Thoracic aorta (tissue), 2 donors: ENCODE measurements at regions not wholly inside any gene's neighbourhood (a gene's known extent, or its start where the extent isn't known, plus 50 kb on each side); places are given as distances from the start of the nearest gene placed in this dataset.

ENCODE experiments used
- ATAC-seq: fragments of 150-250 bp; one replicate; pipeline ENCODE4 v1.8.0; 2017; ENCODE audit warnings: low read depth; ENCODE audit not compliant: insufficient number of reproducible peaks, low FRiP score
- DNase-seq: peaks from one replicate; pipeline ENCODE4 v3.0.0-alpha.2; 2020; ENCODE audit warnings: low spot score
- H3K27ac ChIP-seq, 2 donors: fragments of 200-600 bp; sonication (generic); 1 replicate in 1 of 2; 2 replicates in 1 of 2; pipeline ENCODE4 v1.5.1; 2016; ENCODE audit warnings: mild to moderate bottlenecking in 2 of 2, moderate library complexity in 2 of 2
- H3K27me3 ChIP-seq: fragments of 200-600 bp; sonication (generic); replicated peaks from 2 replicates; pipeline ENCODE4 v1.6.0; 2016; ENCODE audit warnings: mild to moderate bottlenecking; ENCODE audit not compliant: insufficient read depth
- H3K36me3 ChIP-seq: fragments of 200-600 bp; sonication (generic); one replicate; pipeline ENCODE4 v1.5.1; 2016
- H3K4me1 ChIP-seq, 2 donors: fragments of 200-600 bp; sonication (generic); 1 replicate in 1 of 2; 2 replicates in 1 of 2; pipeline versions ENCODE4 v1.5.1 to v1.6.0; 2016; ENCODE audit warnings: low read depth in 2 of 2, mild to moderate bottlenecking in 1 of 2; ENCODE audit not compliant: control insufficient read depth in 1 of 2
- H3K4me3 ChIP-seq: fragments of 200-600 bp; sonication (generic); 2 replicates; pipeline ENCODE4 v1.5.1; 2016; ENCODE audit warnings: mild to moderate bottlenecking
- H3K9me3 ChIP-seq: fragments of 200-600 bp; sonication (generic); 2 replicates; pipeline ENCODE4 v1.5.1; 2016
- CTCF ChIP-seq: fragments of 200-600 bp; sonication (generic); IDR thresholded peaks from one replicate; pipeline ENCODE4 v1.5.1; 2019; ENCODE audit warnings: antibody characterized with exemption

DNA sequence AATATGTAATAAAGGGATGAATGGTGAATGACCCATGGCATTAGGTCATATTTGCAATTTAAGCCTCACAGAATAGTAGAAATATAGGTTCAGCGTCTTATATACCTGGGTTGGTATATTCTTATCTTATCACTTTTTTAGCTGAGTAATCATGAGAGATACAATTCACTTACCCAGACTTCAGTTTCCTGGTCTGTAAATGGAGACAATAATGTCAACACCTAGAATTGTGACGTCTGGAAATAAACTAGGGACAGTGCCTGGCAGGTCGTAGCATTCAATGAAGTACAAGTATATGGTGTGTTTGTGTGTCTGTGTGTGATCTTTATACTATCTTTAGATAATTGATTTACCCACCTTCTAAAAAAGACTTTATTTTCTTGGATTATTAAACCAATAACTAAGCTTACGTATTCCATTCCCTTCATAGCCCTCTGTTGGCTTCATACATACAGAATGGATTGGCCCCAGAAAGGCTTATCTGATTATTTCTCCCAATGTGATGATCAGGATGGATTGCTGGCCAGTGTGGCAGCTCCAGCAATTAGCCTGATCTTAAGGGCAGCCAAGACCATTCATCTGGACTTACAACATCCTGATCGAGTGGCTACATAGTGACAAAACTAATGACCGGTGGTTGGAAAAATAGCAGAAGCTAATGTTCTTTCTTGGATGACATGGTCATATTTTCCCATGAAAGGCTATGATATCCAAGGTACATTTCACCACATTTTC is 121.2 kb upstream of the NPVF start:
- no peak for TF ChIP-seq CTCF
- no peaks in the 10 kb centered on the region for H3K27me3 ChIP-seq

DNA sequence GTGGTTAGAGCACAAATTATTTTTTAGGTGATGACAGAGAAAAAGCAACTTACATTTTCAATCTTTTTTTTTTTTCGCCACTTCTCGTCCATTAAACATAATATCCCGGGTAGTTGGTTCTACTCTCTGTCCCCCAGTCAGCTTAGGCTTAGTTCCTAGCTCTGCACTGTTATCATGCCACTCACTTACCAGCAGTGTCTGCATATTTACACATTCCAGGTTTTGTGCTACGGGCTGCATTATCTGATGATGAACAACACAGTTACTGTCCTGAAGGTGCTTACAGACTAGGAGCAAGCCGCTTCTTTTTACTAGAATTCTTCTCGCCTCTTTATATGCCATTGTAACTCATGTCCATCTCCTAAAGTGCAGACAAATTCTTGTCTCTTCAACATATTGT is 121.8 kb upstream of the NPVF start:
- Histone ChIP-seq H3K4me1 (no peaks in the 10 kb centered on the region), H3K27ac (no peak overlapping the region), H3K9me3 (no peaks in the 10 kb centered on the region), H3K4me3 (no peak overlapping the region), H3K27me3 (no peaks in the 10 kb centered on the region), H3K36me3 (no peaks in the 10 kb centered on the region)
- no peak for TF ChIP-seq CTCF
- ATAC-seq = no peak
- no peak for DNase-seq

More for the DNA sequence above, 121.2 kb upstream of the NPVF start:
- no peaks in the 10 kb centered on the region for H3K4me1 ChIP-seq
- H3K36me3 ChIP-seq = no peaks in the 10 kb centered on the region
- DNase-seq (no peak), ATAC-seq (no peak)
- H3K9me3 ChIP-seq = no peaks in the 10 kb centered on the region
- no peak overlapping the region for H3K4me3 ChIP-seq
- H3K27ac ChIP-seq = no peak overlapping the region

DNA sequence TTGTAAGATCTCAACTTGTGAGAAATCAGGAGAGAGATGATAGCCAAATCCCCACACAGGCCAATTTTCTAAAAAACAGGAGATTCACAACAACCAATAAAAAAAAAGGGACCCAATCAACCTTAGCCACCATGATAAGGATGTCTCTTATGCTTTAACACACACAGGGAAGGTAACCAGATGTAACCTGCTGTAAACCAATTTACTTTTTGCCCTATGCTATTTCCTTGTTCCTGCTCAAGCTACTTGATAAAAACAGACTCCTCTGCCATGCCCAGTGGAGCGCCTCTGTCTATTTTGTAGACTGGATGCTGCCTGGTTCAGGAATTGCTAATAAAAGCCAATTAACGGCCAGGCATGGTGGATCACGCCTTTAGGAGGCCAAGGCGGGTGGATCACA is 123.5 kb upstream of the NPVF start:
- Histone ChIP-seq H3K27me3 (no peaks in the 10 kb centered on the region), H3K9me3 (no peaks in the 10 kb centered on the region), H3K36me3 (no peaks in the 10 kb centered on the region), H3K27ac (no peak overlapping the region), H3K4me1 (no peaks in the 10 kb centered on the region), H3K4me3 (no peak overlapping the region)
- DNase-seq = no peak
- TF ChIP-seq CTCF = no peak
- ATAC-seq = no peak

DNA sequence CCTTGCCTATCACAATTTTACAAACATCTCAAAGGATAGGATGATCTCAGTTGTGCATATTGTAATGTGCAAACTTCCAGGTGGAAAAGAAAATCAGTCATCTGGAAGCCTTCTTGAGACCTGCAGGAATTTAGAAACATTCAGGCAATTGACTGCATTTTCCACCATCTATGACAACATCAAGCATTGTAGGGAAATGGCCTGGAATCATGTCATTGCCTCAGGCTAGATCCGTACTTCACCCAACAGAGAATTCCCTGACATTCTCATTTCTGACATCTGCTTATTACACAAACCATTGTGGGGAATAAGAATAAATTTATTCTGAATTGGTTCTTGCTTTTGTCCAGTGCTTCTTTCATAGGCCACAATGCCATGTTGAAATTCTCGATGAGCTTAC is 124.9 kb upstream of the NPVF start:
- no peak for TF ChIP-seq CTCF
- Histone ChIP-seq H3K4me1 (no peaks in the 10 kb centered on the region), H3K36me3 (no peaks in the 10 kb centered on the region), H3K9me3 (no peaks in the 10 kb centered on the region), H3K27ac (no peak overlapping the region), H3K4me3 (no peak overlapping the region), H3K27me3 (no peaks in the 10 kb centered on the region)
- DNase-seq = no peak
- ATAC-seq = no peak

DNA sequence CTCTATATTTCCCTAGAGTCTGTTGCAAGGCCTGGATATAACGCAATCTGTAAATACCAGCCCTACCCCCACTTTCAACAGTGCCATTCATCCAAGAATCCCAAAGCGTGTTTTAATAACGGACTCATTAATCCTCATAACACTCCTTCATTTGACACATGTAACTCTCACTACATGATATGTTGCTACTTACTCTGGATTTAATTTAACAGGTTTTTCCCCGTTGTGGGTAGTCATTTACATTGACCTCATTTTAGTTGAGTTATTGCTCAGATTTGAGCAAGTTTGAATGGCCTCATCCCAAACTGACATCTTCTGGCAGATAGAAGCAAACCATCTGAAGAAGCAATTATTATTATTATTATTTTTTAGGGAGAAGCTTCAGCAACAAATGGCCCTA is 125.4 kb upstream of the NPVF start:
- no peak for TF ChIP-seq CTCF
- Histone ChIP-seq H3K4me3 (no peak overlapping the region), H3K36me3 (no peaks in the 10 kb centered on the region), H3K9me3 (no peaks in the 10 kb centered on the region), H3K4me1 (no peaks in the 10 kb centered on the region), H3K27me3 (no peaks in the 10 kb centered on the region), H3K27ac (no peak overlapping the region)
- no peak for ATAC-seq
- no peak for DNase-seq
